ENCODE measurements at regions not wholly inside any gene's neighbourhood (a gene's known extent, or its start where the extent isn't known, plus 50 kb on each side); places are given as distances from the start of the nearest gene placed in this dataset.

DNA sequence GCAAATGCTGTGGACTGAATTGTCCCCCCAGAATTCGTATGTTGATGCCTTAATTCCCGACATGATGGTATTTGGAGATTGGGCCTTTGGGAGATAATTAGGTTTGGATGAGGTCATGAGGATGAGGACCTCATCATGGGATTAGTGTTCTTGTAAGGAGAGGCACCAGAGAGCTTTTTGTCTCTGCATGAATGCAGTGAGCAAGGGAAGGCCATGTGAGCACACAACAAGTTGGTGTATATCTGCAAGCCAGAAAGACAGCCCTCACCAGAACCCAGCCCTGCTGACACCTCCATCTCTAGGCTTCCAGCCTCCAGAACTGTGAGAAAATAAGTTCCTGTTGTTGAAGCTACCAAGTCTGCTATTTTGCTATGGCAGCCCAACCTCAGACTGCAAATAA, 51.9 kb upstream of the SMCO2 start:
- intact Hi-C loops (cut with micrococcal nuclease; ENCODE audit: unreplicated experiment), result no loop called here
- BruUV-seq (replicated peaks), result no TSS peak
- CTCF ChIA-PET (ENCODE audit: unreplicated experiment), result no interaction called here
- H3K9me2 ChIP-seq (ENCODE audit: insufficient read depth, low read length), result no peaks in the 10 kb centered on the region
- no peak overlapping the region for H2AFZ ChIP-seq (ENCODE audit: low read length)
- H3K4me3 ChIP-seq (ENCODE audit: low read depth, low read length, poor library complexity, severe bottlenecking), result no peak overlapping the region
- POLR2A ChIA-PET, result interaction anchor here (0.5 to 0.6 kb wide), 2 partner anchors 17 to 273 kb away, joined by 3 read pairs; no protein-coding TSS in a partner anchor
- DNase-seq (ENCODE audit: low spot score), result no peak
- H3K9me3 ChIP-seq (ENCODE audit: low read length), result no peaks in the 10 kb centered on the region
- no peaks in the 10 kb centered on the region for H3K79me2 ChIP-seq (ENCODE audit: insufficient read depth, low read depth, low read length)
- H4K20me1 ChIP-seq (ENCODE audit: insufficient read depth, low read length), result no peaks in the 10 kb centered on the region
- H3K27ac ChIP-seq (ENCODE audit: low read depth, low read length, poor library complexity, severe bottlenecking), result no peak overlapping the region
- no peak for TF ChIP-seq EZH2phosphoT487 (IDR thresholded peaks at IDR 0.05; ENCODE audit: borderline replicate concordance, low read depth, low read length)
- TF ChIP-seq, protein P1, sequence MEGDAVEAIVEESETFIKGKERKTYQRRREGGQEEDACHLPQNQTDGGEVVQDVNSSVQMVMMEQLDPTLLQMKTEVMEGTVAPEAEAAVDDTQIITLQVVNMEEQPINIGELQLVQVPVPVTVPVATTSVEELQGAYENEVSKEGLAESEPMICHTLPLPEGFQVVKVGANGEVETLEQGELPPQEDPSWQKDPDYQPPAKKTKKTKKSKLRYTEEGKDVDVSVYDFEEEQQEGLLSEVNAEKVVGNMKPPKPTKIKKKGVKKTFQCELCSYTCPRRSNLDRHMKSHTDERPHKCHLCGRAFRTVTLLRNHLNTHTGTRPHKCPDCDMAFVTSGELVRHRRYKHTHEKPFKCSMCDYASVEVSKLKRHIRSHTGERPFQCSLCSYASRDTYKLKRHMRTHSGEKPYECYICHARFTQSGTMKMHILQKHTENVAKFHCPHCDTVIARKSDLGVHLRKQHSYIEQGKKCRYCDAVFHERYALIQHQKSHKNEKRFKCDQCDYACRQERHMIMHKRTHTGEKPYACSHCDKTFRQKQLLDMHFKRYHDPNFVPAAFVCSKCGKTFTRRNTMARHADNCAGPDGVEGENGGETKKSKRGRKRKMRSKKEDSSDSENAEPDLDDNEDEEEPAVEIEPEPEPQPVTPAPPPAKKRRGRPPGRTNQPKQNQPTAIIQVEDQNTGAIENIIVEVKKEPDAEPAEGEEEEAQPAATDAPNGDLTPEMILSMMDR (conservative IDR thresholded peaks at IDR 0.05; ENCODE audit: low read length), result no peak
- no peak overlapping the region for H3K4me2 ChIP-seq (ENCODE audit: low read length)
- H3K4me1 ChIP-seq (ENCODE audit: insufficient read depth, low read length, poor library complexity, severe bottlenecking), result no peaks in the 10 kb centered on the region
- no peaks in the 10 kb centered on the region for H3K36me3 ChIP-seq (ENCODE audit: insufficient read depth, low read length)

DNA sequence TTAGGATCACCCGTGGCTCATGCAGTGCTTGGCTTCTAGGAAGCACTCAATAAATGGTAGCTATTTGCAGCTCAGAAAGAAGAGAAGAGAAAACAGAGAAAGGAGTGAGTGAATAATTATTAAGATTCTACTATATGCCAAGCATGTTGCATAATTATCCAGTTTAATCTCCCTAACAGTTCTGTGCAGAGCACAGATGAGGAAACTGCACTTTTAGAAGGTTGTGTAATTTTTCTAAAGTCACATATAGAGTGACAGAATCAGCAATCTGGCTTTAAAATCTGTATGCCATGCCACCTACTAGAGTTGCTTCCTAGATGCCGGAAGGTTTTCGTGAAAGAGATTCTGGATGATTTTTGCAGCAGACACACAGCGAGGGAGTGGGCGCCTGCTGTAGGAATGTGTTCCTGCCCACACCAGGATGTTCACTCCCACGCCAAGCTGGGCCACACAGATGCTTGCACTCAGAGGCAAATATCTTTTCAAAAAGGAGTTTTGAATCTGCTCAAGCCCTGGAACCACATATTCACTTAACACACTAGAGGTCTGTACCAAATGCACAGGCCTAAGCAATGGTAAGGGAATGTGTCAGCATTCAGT, 50.2 kb upstream of the SMCO2 start:
- ChIA-PET POLR2A (no interaction called here), CTCF (ENCODE audit: unreplicated experiment) (no interaction called here)
- Histone ChIP-seq H3K36me3 (ENCODE audit: insufficient read depth, low read length) (no peaks in the 10 kb centered on the region), H4K20me1 (ENCODE audit: insufficient read depth, low read length) (no peaks in the 10 kb centered on the region), H3K4me3 (ENCODE audit: low read depth, low read length, poor library complexity, severe bottlenecking) (no peak overlapping the region), H3K4me1 (ENCODE audit: insufficient read depth, low read length, poor library complexity, severe bottlenecking) (no peaks in the 10 kb centered on the region), H2AFZ (ENCODE audit: low read length) (no peak overlapping the region), H3K79me2 (ENCODE audit: insufficient read depth, low read depth, low read length) (no peaks in the 10 kb centered on the region), H3K27ac (ENCODE audit: low read depth, low read length, poor library complexity, severe bottlenecking) (no peak overlapping the region), H3K9me3 (ENCODE audit: low read length) (no peaks in the 10 kb centered on the region), H3K9me2 (ENCODE audit: insufficient read depth, low read length) (no peaks in the 10 kb centered on the region), H3K4me2 (ENCODE audit: low read length) (no peak overlapping the region)
- TF ChIP-seq, protein P1 (conservative IDR thresholded peaks at IDR 0.05; ENCODE audit: low read length), result no peak
- TF ChIP-seq EZH2phosphoT487 (IDR thresholded peaks at IDR 0.05; ENCODE audit: borderline replicate concordance, low read depth, low read length), result no peak
- intact Hi-C loops (cut with micrococcal nuclease; ENCODE audit: unreplicated experiment), result no loop called here
- BruUV-seq (replicated peaks), result no TSS peak
- DNase-seq (ENCODE audit: low spot score), result no peak

Measured in OCI-LY7 (cell line).